ENCODE measurements at regions not wholly inside any gene's neighbourhood (a gene's known extent, or its start where the extent isn't known, plus 50 kb on each side); places are given as distances from the start of the nearest gene placed in this dataset.

GRCh38 chr4:19711871-19712270 is 539.8 kb upstream of the SLIT2 start:
- TF ChIP-seq STAT1 (conservative IDR thresholded peaks at IDR 0.05) (no peak), NFYB (IDR thresholded peaks at IDR 0.05; ENCODE audit: insufficient read depth, low read depth, low read length) (no peak), SIN3A (IDR thresholded peaks at IDR 0.05; ENCODE audit: low read depth, low read length) (no peak), EP300 (IDR thresholded peaks at IDR 0.05; ENCODE audit: borderline replicate concordance in 1 of 2, control insufficient read depth in 1 of 2, low read depth in 2 of 2, low read length in 2 of 2) (no peak), CTCF (IDR thresholded peaks at IDR 0.05 in 2 of 3, conservative IDR thresholded peaks at IDR 0.05 in 1 of 3; ENCODE audit: control insufficient read depth in 2 of 3, extremely low read depth in 1 of 3, insufficient read depth in 1 of 3, low read depth in 3 of 3, low read length in 3 of 3) (no peak)

Measured in GM12878 (cell line).